Endothelial cell of umbilical vein (primary cell): ENCODE measurements at regions not wholly inside any gene's neighbourhood (a gene's known extent, or its start where the extent isn't known, plus 50 kb on each side); places are given as distances from the start of the nearest gene placed in this dataset.

Experiments used
- EZH2 ChIP-seq: IDR thresholded peaks from 2 replicates; pipeline ENCODE4 v1.6.1; 2012; ENCODE audit warnings: borderline replicate concordance, low read depth, mild to moderate bottlenecking, moderate library complexity, low read length, inconsistent platforms; ENCODE audit not compliant: severe bottlenecking
- FOS ChIP-seq: IDR thresholded peaks from 2 replicates; pipeline ENCODE4 v1.6.1; 2011; ENCODE audit warnings: mild to moderate bottlenecking, low read length, moderate library complexity, borderline replicate concordance; ENCODE audit not compliant: insufficient read depth

DNA sequence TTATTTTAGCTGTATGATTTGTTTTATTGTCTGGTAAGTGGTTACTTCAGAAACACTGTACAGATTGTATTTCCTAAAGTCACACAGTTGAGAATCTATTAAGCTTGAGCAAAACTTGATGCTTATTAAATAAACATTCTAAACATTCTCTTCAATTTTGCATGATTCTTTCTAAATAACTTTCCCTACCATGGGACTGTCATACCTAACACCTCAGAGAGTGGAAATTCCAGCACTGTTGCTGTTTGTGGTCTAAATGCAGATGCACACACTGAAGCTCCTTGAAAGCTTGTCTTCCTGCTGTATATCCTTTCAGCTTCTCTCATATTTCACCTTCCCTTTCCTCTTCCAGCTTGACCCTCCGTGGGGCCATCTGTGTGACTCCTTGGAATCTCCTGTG is 392.0 kb downstream of the LRIG3 start:
- TF ChIP-seq FOS (no peak), EZH2 (no peak)
